T-helper 17 cell (primary cell): ENCODE measurements at regions not wholly inside any gene's neighbourhood (a gene's known extent, or its start where the extent isn't known, plus 50 kb on each side); places are given as distances from the start of the nearest gene placed in this dataset.

Experiments
- ATAC-seq: fragments of 150-1000 bp; cut with Tn5 transposase; 2 replicates; pipeline ENCODE4 v1.10.0; 2021; ENCODE audit warnings: mild to moderate bottlenecking, moderate library complexity
- DNase-seq, 3 donors: peaks; one replicate each; pipeline versions ENCODE4 v3.0.0 to v3.0.0-alpha.2; 2020 to 2021
- H3K9me3 ChIP-seq: one replicate; pipeline ENCODE4 v1.7.0; 2013; ENCODE audit warnings: low read length, mild to moderate bottlenecking; ENCODE audit not compliant: control insufficient read depth, poor library complexity, severe bottlenecking
- H3K27ac Mint-ChIP-seq: one replicate; pipeline ENCODE4 v1.8.0; 2022; ENCODE audit warnings: mild to moderate bottlenecking, moderate library complexity, mixed read lengths
- H3K27me3 Mint-ChIP-seq: one replicate; pipeline ENCODE4 v1.8.0; 2022; ENCODE audit warnings: mixed read lengths
- H3K36me3 Mint-ChIP-seq: one replicate; pipeline ENCODE4 v1.8.0; 2022; ENCODE audit warnings: low read depth, mixed read lengths
- H3K4me1 Mint-ChIP-seq: one replicate; pipeline ENCODE4 v1.8.0; 2022; ENCODE audit warnings: mild to moderate bottlenecking, mixed read lengths
- H3K4me3 Mint-ChIP-seq: one replicate; pipeline ENCODE4 v1.8.0; 2022; ENCODE audit warnings: mild to moderate bottlenecking, moderate library complexity, mixed read lengths

- no peaks in the 10 kb centered on the region for H3K9me3 ChIP-seq
- H3K27me3 Mint-ChIP-seq: no peaks in the 10 kb centered on the region
- H3K36me3 Mint-ChIP-seq: no peaks in the 10 kb centered on the region
- H3K4me3 Mint-ChIP-seq: no peak overlapping the region
- DNase-seq (no peak), ATAC-seq (no peak)
- no peak overlapping the region for H3K27ac Mint-ChIP-seq
- H3K4me1 Mint-ChIP-seq: no peaks in the 10 kb centered on the region
Observed at GRCh38 chr13:76809389-76809788, 76.8 kb downstream of the KCTD12 start.

GRCh38 chr13:76808927-76809326 is 77.3 kb downstream of the KCTD12 start:
- DNase-seq (no peak), ATAC-seq (no peak)
- H3K36me3 Mint-ChIP-seq: no peaks in the 10 kb centered on the region
- no peaks in the 10 kb centered on the region for H3K4me1 Mint-ChIP-seq
- no peaks in the 10 kb centered on the region for H3K9me3 ChIP-seq
- no peak overlapping the region for H3K27ac Mint-ChIP-seq
- no peaks in the 10 kb centered on the region for H3K27me3 Mint-ChIP-seq
- no peak overlapping the region for H3K4me3 Mint-ChIP-seq

GRCh38 chr13:76804801-76805200 is 81.4 kb downstream of the KCTD12 start:
- H3K4me1 Mint-ChIP-seq: no peaks in the 10 kb centered on the region
- no peak overlapping the region for H3K4me3 Mint-ChIP-seq
- peaks cover 9% of the 10 kb centered on the region for H3K27me3 Mint-ChIP-seq
- no peak overlapping the region for H3K27ac Mint-ChIP-seq
- no peaks in the 10 kb centered on the region for H3K36me3 Mint-ChIP-seq
- DNase-seq (no peak), ATAC-seq (no peak)
- H3K9me3 ChIP-seq: no peaks in the 10 kb centered on the region

GRCh38 chr13:76803831-76804230 is 82.4 kb downstream of the KCTD12 start:
- H3K9me3 ChIP-seq: no peaks in the 10 kb centered on the region
- no peaks in the 10 kb centered on the region for H3K4me1 Mint-ChIP-seq
- no peaks in the 10 kb centered on the region for H3K36me3 Mint-ChIP-seq
- H3K27ac Mint-ChIP-seq: no peak overlapping the region
- ATAC-seq: no peak
- DNase-seq: no peak
- H3K27me3 Mint-ChIP-seq: peaks cover 11% of the 10 kb centered on the region
- H3K4me3 Mint-ChIP-seq: no peak overlapping the region

- Mint-ChIP-seq H3K4me3 (no peak overlapping the region), H3K4me1 (no peaks in the 10 kb centered on the region), H3K27ac (no peak overlapping the region), H3K27me3 (peaks cover 34% of the 10 kb centered on the region), H3K36me3 (no peaks in the 10 kb centered on the region)
- DNase-seq (no peak), ATAC-seq (no peak)
- no peaks in the 10 kb centered on the region for H3K9me3 ChIP-seq
Observed at GRCh38 chr13:76800943-76801342, 85.3 kb downstream of the KCTD12 start.

- DNase-seq: no peak
- H3K27me3 Mint-ChIP-seq: peaks cover 44% of the 10 kb centered on the region
- no peaks in the 10 kb centered on the region for H3K36me3 Mint-ChIP-seq
- H3K4me1 Mint-ChIP-seq: no peaks in the 10 kb centered on the region
- ATAC-seq: peak; percentile 25
- H3K27ac Mint-ChIP-seq: no peak overlapping the region
- H3K9me3 ChIP-seq: no peaks in the 10 kb centered on the region
- no peak overlapping the region for H3K4me3 Mint-ChIP-seq
Observed at GRCh38 chr13:76799696-76800095, 86.5 kb downstream of the KCTD12 start.

GRCh38 chr13:76798037-76798436 is 88.2 kb downstream of the KCTD12 start:
- Mint-ChIP-seq H3K27ac (no peak overlapping the region), H3K4me1 (no peaks in the 10 kb centered on the region), H3K4me3 (no peak overlapping the region), H3K27me3 (peaks cover 45% of the 10 kb centered on the region), H3K36me3 (no peaks in the 10 kb centered on the region)
- DNase-seq (no peak), ATAC-seq (peak; percentile 45)
- H3K9me3 ChIP-seq: no peaks in the 10 kb centered on the region

- no peaks in the 10 kb centered on the region for H3K9me3 ChIP-seq
- no peaks in the 10 kb centered on the region for H3K4me1 Mint-ChIP-seq
- no peak for DNase-seq
- no peaks in the 10 kb centered on the region for H3K36me3 Mint-ChIP-seq
- no peak for ATAC-seq
- peaks cover 48% of the 10 kb centered on the region for H3K27me3 Mint-ChIP-seq
- H3K27ac Mint-ChIP-seq: no peak overlapping the region
- H3K4me3 Mint-ChIP-seq: no peak overlapping the region
Observed at GRCh38 chr13:76797361-76797760, 88.8 kb downstream of the KCTD12 start.

GRCh38 chr13:76796851-76797250 is 89.4 kb downstream of the KCTD12 start:
- Mint-ChIP-seq H3K27me3 (peaks cover 44% of the 10 kb centered on the region), H3K4me1 (no peaks in the 10 kb centered on the region), H3K4me3 (no peak overlapping the region), H3K36me3 (no peaks in the 10 kb centered on the region), H3K27ac (no peak overlapping the region)
- DNase-seq: no peak
- no peaks in the 10 kb centered on the region for H3K9me3 ChIP-seq
- no peak for ATAC-seq

GRCh38 chr13:76795701-76796695 is 90.2 kb downstream of the KCTD12 start:
- no peak for ATAC-seq
- no peak for DNase-seq
- Mint-ChIP-seq H3K27me3 (peaks cover 44% of the 10 kb centered on the region), H3K4me3 (no peak overlapping the region), H3K27ac (no peak overlapping the region), H3K36me3 (no peaks in the 10 kb centered on the region), H3K4me1 (no peaks in the 10 kb centered on the region)
- H3K9me3 ChIP-seq: no peaks in the 10 kb centered on the region

GRCh38 chr13:76792731-76793347 is 93.4 kb downstream of the KCTD12 start:
- Mint-ChIP-seq H3K27me3 (peaks cover 41% of the 10 kb centered on the region), H3K4me3 (no peak overlapping the region), H3K4me1 (no peaks in the 10 kb centered on the region), H3K27ac (no peak overlapping the region), H3K36me3 (no peaks in the 10 kb centered on the region)
- DNase-seq: no peak
- ATAC-seq: no peak
- H3K9me3 ChIP-seq: no peaks in the 10 kb centered on the region

GRCh38 chr13:76790980-76791819 is 95.0 kb downstream of the KCTD12 start:
- Mint-ChIP-seq H3K36me3 (no peaks in the 10 kb centered on the region), H3K4me3 (no peak overlapping the region), H3K27ac (no peak overlapping the region), H3K4me1 (no peaks in the 10 kb centered on the region), H3K27me3 (peaks cover 28% of the 10 kb centered on the region)
- DNase-seq (no peak), ATAC-seq (no peak)
- no peaks in the 10 kb centered on the region for H3K9me3 ChIP-seq

GRCh38 chr13:76790526-76790925 is 95.7 kb downstream of the KCTD12 start:
- H3K9me3 ChIP-seq: no peaks in the 10 kb centered on the region
- H3K27ac Mint-ChIP-seq: no peak overlapping the region
- DNase-seq: no peak
- ATAC-seq: no peak
- peaks cover 22% of the 10 kb centered on the region for H3K27me3 Mint-ChIP-seq
- H3K4me1 Mint-ChIP-seq: no peaks in the 10 kb centered on the region
- H3K4me3 Mint-ChIP-seq: no peak overlapping the region
- no peaks in the 10 kb centered on the region for H3K36me3 Mint-ChIP-seq
